Stomach (tissue), 4 donors: ENCODE measurements at regions not wholly inside any gene's neighbourhood (a gene's known extent, or its start where the extent isn't known, plus 50 kb on each side); places are given as distances from the start of the nearest gene placed in this dataset.

Source experiments
- CTCF ChIP-seq, 7 experiments: fragments of 450-650 bp in 4 of 7; fragments of 200-600 bp in 3 of 7; sonication (generic) in 3 of 7; IDR thresholded peaks; one replicate each; pipeline ENCODE4 v1.5.1; 2016 to 2019; ENCODE audit warnings: antibody characterized with exemption in 7 of 7, control low read depth in 2 of 7, mild to moderate bottlenecking in 1 of 7
- POLR2A ChIP-seq, 4 donors: fragments of 450-650 bp; IDR thresholded peaks; one replicate each; pipeline ENCODE4 v1.6.1; 2016; ENCODE audit warnings: antibody characterized with exemption in 4 of 4, control low read depth in 2 of 4, mild to moderate bottlenecking in 1 of 4, moderate library complexity in 1 of 4

- TF ChIP-seq CTCF (IDR thresholded peaks at IDR 0.05) = no peak
- TF ChIP-seq POLR2A (IDR thresholded peaks at IDR 0.05) = no peak
Measured at GRCh38 chr3:194852345-194852744, 166.7 kb downstream of the FAM43A start.
